GM08714 (cell line): ENCODE measurements at regions not wholly inside any gene's neighbourhood (a gene's known extent, or its start where the extent isn't known, plus 50 kb on each side); places are given as distances from the start of the nearest gene placed in this dataset.
A peak's percentile ranks its signal among the peaks of the same experiment; 100 is the strongest.

Source experiments
- H3K4me3 ChIP-seq: fragments of 200-500 bp; sonication (Bioruptor generic); 2 replicates; pipeline ENCODE4 v1.5.1; 2014; ENCODE audit warnings: mild to moderate bottlenecking, low read length, inconsistent platforms
- ZNF274 ChIP-seq: IDR thresholded peaks from 2 replicates; pipeline ENCODE4 v1.6.1; 2012; ENCODE audit warnings: mild to moderate bottlenecking, low read depth, low read length

DNA sequence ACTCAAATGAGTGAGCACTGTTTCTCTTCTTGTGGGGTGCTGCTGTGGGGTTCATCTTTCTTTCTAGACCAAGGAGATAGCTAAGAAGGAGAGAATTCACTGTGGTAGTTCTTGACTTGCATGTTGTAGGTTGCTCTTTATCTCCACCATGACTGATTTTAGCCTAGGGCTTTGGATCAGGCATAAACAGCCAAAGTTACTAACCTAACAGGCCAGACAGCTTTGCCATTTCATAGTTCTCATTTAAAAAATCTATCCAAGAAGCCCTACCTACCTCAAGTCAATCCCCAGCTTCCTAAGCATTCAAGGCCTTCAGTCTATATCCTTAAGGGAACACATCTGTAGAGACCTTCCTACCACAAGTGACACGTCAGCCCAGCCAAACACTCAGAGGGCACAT, 107.9 kb upstream of the CARMIL1 start:
- no peak for TF ChIP-seq ZNF274
- H3K4me3 ChIP-seq, result no peak overlapping the region

DNA sequence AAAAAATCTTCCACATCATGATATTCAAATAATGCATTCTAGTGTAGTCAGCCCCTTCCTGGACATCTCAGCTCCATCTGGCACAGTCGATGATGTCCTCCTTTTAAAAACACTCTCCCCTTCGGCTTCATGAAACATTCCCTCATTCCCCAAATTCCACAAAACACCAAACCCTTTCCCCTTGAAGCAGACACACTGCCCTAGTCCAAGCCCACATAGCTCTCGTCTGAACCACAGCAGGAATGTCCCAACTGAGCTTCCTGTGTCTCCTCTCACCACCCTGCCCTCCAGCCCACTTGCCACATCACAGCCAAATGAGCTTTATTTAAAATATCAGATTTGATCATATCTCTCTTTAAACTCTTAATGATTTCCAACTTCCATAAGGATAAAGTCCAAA, 106.4 kb upstream of the CARMIL1 start:
- TF ChIP-seq ZNF274, result no peak
- H3K4me3 ChIP-seq, result no peak overlapping the region

DNA sequence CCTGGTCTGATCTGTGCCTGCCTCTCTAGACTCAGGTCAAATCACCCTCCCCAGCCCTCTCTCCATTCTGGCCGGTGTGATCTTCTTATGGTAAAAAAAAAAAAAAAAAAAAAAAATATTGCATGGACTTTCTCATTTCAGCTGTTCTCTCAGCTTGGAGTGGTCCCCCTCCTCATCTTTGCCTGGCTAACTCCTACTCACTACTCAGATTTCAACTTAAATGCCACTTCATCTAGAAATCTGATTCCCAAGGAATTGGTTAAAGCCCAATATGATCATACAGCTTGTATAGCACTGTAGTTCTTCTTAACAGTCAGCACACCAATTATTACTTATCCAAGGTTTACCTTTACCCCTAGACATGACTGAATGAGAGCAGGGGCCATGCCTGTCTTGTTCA, 105.9 kb upstream of the CARMIL1 start:
- no peak overlapping the region for H3K4me3 ChIP-seq
- TF ChIP-seq ZNF274, result no peak

DNA sequence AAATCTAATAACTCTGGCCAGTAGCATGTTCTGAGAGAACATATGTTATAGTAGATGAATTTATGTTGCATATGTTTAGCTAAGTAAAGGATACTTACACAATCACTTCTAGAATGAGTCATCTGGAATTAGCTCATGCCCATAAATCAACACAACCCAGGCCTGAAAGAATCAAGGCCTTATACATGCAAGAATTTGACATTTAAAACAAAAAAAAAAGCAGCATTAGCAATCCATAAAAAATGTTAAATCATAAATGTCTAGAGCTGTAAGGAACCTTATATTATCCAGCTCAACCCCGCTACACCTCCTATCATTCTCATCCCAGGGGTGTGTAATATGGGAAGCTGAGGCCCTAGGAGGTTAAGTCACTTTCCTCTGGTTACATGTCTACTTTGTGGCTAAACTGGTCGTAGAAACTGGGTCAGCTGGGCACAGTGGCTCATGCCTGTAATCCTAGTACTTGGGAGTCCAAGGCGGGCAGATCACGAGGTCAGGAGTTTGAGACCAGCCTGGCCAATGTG, 105.2 kb upstream of the CARMIL1 start:
- no peak for TF ChIP-seq ZNF274

DNA sequence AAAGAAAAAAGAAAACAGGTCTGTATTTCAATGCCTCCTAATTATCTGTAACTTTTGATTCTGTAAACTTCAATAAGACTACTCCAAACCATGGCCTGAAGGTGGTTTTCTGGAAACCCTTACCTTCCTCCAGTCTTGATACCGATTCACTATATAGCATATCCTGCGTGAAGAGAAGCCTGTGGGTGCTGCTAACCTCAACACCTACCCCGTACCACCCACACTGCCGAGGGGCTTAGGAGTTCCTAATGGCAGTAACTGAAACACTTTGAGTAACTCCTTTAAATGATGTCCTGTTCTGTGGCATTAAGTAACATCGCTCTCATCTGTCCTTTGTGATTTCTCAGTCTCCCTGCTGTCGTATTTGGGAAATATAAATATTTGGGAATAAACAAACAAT, 104.5 kb upstream of the CARMIL1 start:
- no peak overlapping the region for H3K4me3 ChIP-seq
- no peak for TF ChIP-seq ZNF274

More for the DNA sequence above, 105.2 kb upstream of the CARMIL1 start:
- H3K4me3 ChIP-seq, result no peak overlapping the region

DNA sequence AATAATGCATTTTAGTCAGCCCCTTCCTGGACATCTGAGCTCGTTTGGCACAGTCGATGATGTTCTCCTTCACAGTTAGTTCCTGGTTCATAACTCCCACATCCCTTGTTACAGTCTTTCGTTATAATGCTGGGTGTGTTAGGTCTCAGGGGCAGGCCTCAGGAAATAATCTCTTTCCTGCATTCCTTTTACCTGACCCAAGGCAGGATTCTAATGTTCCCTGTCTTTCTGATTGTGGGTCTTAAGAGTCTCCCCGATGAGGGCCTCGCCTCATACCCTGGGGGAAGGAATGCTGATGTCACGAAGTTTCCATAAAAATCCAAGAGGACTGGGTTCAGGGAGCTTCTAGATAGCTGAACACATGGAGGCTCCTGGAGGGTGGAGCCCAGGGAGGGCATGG, 104.0 kb upstream of the CARMIL1 start:
- no peak for TF ChIP-seq ZNF274

DNA sequence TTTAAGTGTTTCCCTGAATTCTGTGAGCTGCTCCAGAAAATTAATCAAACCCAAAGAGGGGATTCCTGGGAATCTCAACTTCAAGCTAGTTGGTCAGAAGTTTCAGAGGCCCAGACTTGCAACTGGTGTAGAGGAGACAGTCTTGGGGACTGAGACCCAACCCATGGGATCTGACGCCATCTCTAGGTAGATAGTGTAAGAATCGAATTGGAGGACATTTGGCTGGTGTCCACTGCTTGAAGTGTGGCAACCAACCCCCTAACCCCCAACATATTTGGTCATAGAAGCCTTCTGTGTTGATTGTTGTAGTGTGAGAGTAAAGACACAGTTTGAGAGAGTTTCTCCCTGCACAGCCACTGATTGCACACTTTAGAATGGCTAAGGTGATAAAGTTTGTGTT, 103.5 kb upstream of the CARMIL1 start:
- no peak for TF ChIP-seq ZNF274
- H3K4me3 ChIP-seq, result no peak overlapping the region

More for the DNA sequence above, 104.0 kb upstream of the CARMIL1 start:
- H3K4me3 ChIP-seq, result no peak overlapping the region

DNA sequence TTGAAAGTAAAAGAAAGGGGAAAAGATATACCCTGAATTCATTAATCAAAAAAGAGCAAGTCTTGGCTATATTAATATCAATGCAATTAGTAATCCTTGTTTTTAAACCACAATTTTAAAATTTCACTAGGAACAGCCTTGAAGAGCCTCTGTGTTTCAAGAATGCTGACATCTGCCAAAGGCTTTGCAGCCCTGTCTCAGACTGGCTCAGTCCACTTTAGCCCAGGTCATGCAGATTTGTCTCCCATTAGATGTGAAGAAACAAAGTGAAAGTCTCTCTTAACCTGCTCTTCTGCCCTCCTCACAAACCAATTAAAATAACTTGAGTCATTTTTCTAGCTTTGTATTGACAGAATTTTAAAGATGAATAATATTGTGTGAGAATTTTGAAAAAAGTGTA, 102.7 kb upstream of the CARMIL1 start:
- no peak for TF ChIP-seq ZNF274
- H3K4me3 ChIP-seq, result no peak overlapping the region

DNA sequence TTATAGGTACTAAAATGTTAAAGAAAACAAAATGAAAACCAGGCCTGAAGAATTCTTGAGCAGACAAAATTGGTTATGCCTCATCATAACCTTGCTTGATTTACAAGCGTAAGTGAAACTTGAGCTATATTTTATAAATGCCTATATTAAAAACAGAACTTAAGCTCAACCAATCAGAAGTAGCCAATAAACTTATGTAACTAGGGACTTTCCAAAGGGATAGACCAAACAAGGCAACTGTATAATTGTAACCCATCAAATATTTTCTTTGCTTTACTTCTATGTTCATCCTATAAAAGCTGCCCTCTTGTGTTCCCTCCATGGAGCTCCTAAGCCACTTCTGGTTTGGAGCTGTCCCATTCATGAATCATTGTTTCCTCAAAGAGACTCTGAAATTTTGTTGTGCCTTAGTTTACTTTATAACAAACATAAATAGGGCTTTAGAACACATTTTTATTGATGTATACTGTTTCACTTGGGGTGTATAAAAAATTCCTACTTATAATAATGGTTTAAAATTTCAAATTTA, 101.6 kb upstream of the CARMIL1 start:
- no peak overlapping the region for H3K4me3 ChIP-seq
- no peak for TF ChIP-seq ZNF274

DNA sequence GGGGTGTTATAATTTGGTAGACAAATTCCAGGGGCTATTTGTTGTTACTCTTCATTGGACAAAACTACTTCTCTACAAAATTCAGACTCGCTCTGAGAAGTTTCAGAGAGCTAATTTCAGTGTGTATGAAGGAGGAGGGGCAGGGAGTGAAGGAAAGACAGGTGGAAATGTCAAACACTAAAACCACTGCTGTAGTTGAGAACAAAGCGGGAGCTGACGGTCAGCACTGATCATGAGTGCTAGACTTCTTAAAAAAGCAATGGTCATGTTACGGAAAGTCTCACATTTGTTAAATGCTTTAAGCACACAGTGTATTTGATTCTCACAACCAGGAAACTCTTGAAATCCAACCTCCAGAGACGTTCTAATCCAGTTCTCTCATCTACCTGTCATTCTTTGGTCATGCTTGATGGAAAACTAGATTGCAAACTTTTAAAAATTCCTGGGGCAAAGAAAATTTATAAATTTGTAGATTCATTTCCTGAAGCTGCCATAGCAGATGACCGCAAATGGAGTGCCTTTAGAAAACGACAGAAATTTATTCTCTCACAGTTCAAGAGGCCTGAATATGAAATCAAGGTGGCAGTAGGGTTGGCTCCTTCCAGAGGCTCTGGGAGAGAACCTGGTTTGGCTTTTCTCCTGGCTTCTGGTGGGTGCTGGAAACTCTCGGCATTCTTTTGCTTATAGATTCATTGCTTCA, 100.7 kb upstream of the CARMIL1 start:
- peak overlapping the region; percentile 32; the same call in 1 of the 2 replicates for H3K4me3 ChIP-seq
- TF ChIP-seq ZNF274, result no peak

DNA sequence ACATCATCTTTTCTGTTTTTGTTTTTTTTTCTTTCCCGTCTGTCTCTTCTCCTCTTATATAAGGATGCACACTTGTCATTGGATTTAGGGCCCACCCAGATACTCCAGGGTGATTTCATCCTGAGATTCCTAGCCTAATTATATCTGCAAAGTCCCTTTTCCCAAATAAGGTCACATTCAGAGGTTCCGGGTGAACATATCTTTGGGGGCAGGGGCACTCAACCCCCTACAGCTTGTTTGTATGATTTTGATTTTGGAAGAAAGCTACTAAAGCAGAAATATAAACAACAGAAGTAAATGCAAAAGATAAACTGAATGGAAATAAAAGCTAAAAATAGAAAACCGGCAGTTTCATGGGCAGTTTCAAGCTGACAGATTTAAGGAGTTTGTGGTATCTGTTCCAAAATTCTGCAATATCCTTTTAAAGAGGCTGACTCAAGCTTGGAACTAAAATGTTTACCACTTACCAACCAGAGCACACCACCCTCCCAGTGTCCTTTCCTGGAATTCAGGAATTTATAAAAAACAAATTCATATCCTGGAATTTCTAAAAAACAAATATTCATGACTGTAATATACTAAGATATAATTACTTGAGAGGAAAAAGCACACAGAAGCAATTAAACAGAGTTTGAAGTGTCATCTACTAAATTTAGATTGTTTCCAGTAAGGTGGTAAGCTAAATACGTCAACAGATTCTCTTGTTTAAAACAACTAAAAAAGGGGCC, 100.0 kb upstream of the CARMIL1 start:
- no peak for TF ChIP-seq ZNF274
- peak overlapping the region; percentile 32; the same call in 1 of the 2 replicates for H3K4me3 ChIP-seq

DNA sequence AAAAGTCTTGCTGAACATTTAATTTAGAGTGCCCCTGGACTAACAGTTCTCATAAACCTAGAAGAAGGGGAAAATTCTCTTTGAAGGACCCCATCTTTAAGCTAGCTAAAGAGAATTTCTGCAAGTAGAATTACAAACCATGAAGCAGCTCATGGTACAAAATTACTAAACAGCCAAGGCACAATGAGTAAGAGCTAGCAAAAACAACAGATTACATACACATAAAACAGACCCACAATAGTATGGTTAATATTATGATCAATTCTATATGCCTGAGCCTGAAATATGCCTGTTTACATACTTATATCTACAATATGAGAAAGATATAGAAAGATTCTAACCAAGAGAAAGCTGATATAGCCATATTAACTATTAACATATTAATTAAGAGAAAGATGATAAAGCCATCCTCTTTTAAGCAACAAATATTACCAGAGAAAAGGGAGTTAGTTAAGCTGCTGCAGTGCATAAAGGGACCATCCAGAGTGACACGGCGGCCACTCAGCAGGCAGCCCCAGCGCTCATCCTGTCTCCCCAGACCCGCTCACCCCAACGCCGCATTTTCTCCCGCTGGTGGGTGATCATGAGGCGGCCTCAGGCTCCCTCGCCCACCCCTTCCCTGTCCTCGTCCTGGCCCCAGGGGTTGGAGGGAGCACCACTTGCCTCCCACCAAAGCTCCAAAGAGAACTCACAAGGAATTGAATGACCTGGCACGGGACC, 98.4 kb upstream of the CARMIL1 start:
- TF ChIP-seq ZNF274, result no peak

DNA sequence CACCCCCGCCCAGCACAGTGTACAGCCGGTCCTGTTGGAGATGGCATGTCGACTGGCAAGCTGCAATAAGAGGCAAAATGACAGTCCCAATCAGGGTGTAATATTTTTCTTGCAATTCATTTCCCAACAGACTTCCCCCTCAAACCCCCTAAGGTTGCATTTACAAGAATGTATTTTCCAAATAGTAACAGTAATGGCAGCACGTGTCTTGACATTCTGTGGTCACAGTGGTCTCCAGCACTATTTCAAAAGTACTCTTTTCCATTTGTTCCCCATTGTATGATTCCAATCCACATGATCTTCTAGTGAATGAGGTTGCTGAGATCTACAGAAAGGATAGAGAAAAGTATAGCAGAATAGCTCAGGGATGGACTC, 97.8 kb upstream of the CARMIL1 start:
- H3K4me3 ChIP-seq, result no peak overlapping the region
- no peak for TF ChIP-seq ZNF274

More for the DNA sequence above, 98.4 kb upstream of the CARMIL1 start:
- H3K4me3 ChIP-seq, result no peak overlapping the region

DNA sequence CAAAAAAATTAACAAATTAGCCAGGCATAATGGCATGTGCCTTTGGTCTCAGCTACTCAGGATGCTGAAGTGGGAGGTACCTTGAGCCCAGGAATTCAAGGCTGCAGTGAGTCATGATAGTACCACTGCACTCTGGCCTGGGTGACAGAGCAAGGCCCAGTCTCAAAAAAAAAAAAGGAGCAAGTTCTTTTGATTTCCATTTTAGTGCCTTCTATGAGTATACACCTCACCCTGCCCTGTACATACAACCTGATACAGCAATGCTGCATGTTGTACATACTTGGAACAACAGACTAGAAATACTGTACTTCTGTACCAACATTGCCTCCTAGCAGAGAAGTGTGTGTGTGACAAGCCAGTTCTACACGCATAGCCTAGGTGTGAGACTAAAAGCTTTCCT, 97.3 kb upstream of the CARMIL1 start:
- H3K4me3 ChIP-seq, result no peak overlapping the region
- no peak for TF ChIP-seq ZNF274
